ENCODE measurements at regions not wholly inside any gene's neighbourhood (a gene's known extent, or its start where the extent isn't known, plus 50 kb on each side); places are given as distances from the start of the nearest gene placed in this dataset.

- TF ChIP-seq CTCF (conservative IDR thresholded peaks at IDR 0.05; ENCODE audit: low read depth, low read length) (no peak), EZH2 (IDR thresholded peaks at IDR 0.05; ENCODE audit: borderline replicate concordance, low read depth, low read length, poor library complexity, severe bottlenecking) (no peak)
Observed at GRCh38 chr6:22399693-22400092, 102.9 kb upstream of the PRL start.

Measured in A673 (cell line).